HG03521 (cell line): ENCODE measurements at regions not wholly inside any gene's neighbourhood (a gene's known extent, or its start where the extent isn't known, plus 50 kb on each side); places are given as distances from the start of the nearest gene placed in this dataset.

Experiments used
- ATAC-seq: cut with Tn5 transposase; IDR thresholded peaks from one replicate; pipeline ENCODE4 v1.9.1; 2021; ENCODE audit warnings: mild to moderate bottlenecking, moderate library complexity; ENCODE audit not compliant: unreplicated experiment

- ATAC-seq, result no peak
Measured at GRCh38 chr10:131840788-131841118, 60.1 kb upstream of the PPP2R2D start.

DNA sequence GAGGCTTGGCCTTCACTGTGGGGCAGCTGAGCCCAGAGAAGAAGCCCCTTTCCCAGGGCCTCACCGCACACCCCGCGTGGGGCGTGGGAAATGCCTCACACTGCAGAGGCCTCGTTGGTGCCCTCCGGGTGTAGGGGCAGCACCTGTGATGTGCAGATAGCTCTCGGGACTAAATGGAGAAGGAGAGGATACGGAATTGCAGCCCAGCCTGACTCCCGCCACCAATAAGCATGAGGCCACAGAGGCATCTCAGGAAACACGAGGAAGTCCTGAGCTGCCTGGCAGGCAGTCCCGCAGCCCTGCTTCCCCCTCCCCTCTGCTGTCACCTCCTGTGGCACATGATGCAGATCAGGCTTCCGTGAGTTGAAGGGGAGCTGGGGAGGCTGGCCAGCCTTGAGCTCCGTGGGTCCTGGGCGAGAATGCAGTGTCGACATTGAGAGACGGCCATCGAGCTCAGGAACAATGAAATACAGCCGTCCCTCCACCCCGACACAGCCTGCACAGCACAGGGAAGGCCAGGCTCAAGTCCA, 59.6 kb upstream of the PPP2R2D start:
- no peak for ATAC-seq

- ATAC-seq, result no peak
Measured at GRCh38 chr10:131841661-131842139, 59.1 kb upstream of the PPP2R2D start.

DNA sequence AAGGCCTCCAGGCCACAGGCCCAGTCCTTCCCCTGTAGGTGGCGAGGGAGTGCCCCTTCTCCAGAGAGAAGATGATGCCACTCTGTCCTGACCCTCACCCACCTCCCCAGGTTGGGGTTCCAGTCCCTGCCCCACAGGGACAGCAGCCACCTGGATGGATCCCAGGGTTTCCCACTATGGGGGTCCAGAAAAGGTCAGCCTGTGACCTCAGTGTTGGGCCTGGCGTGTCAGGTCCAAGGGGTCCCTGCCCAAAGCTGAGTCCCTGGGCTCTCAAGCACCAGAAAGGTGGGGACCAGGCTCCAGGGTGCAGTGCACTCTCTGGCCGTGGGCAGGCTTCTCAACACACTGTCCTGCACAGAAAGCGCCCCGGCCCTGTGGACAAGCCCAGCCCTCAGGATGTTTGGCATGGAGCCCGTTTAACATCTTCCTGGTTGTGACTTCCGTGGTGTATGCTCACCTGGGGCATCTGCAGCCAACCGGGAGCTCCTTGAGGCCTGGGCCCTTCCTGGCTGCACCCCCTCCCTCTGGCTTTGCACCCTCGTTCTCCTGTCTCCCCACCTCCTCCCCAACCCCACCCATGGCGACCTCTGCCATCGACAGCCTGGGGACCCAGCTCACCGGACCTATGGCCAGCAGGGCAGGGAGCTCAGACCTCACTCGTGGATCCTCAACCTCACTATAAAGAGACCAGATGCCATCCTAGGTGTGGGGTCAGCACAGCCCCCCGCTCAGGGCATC, 58.3 kb upstream of the PPP2R2D start:
- ATAC-seq, result no peak

GRCh38 chr10:131843089-131843595, 57.7 kb upstream of the PPP2R2D start:
- ATAC-seq, result no peak

GRCh38 chr10:131843881-131844284, 56.9 kb upstream of the PPP2R2D start:
- no peak for ATAC-seq

DNA sequence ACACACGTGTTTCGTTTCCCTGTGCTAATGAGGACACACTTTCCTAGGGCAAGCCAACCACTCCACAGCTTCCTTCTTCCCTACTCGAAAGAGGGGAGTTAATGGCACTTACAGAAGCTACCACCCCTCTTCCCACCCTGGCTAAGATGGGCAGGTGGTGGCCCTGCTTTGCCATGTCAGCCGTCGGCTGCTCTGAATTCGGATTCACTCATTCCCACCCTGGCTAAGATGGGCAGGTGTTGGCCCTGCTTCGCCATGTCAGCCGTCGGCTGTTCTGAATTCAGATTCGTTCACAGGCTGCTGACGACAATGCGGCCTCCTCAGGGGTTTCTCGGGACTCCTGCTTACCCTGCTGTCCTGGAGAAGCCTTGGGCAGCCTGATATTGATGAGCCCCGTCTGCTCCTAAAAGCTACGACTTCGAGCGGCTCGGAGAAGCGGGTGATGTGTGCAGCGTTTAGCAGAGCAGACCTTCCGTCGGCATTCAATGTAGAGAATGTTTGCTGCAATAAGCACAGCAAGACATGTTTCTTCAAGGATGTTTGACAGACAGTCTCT, 56.2 kb upstream of the PPP2R2D start:
- no peak for ATAC-seq

GRCh38 chr10:131845505-131846239, 55.1 kb upstream of the PPP2R2D start:
- no peak for ATAC-seq

GRCh38 chr10:131846240-131847101, 54.3 kb upstream of the PPP2R2D start:
- no peak for ATAC-seq

DNA sequence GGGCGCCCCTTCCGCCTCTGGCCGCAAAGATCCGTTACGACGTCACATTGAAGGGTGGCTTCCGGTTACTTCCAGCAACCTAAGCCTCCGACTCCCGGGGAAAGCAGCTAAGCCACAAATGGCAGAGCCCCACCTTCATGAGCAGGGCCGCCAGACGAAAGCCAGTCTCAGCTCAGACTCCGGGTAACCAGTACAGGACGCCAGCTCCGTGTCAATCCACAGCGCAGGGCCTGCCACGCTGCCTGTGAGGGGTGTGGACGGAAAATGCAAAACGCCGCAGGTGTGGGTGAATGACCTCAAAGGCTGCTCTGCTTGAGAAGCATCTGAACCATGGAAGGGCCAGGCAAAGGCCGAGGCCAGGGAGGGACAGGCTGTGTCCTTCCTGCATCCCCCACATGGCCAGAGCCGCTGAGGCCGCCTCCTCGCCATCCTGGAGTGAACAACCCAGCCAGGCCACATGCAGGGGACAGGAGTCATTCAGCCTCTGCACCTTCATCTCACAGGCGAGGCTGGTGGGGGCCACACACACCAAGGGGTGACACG, 53.5 kb upstream of the PPP2R2D start:
- no peak for ATAC-seq

DNA sequence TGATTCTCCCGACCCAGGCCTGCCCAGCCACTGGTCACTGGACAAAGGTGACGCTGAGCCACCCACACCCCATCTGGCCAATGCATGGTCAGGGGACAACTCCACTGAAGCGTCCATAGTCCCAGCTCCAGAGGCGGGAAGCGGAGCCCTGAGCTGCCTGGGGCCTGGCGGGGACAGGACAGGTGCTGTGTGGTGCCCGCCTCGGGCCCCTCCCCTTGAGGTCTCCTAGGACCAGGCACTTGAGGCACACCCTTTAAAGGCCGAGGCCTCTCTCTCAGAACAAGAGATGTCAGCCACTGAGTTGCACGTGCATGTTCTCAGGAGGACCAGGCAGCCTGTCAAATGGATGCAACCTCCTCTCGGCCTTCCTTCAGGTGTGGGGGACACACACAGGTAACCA, 52.5 kb upstream of the PPP2R2D start:
- no peak for ATAC-seq

DNA sequence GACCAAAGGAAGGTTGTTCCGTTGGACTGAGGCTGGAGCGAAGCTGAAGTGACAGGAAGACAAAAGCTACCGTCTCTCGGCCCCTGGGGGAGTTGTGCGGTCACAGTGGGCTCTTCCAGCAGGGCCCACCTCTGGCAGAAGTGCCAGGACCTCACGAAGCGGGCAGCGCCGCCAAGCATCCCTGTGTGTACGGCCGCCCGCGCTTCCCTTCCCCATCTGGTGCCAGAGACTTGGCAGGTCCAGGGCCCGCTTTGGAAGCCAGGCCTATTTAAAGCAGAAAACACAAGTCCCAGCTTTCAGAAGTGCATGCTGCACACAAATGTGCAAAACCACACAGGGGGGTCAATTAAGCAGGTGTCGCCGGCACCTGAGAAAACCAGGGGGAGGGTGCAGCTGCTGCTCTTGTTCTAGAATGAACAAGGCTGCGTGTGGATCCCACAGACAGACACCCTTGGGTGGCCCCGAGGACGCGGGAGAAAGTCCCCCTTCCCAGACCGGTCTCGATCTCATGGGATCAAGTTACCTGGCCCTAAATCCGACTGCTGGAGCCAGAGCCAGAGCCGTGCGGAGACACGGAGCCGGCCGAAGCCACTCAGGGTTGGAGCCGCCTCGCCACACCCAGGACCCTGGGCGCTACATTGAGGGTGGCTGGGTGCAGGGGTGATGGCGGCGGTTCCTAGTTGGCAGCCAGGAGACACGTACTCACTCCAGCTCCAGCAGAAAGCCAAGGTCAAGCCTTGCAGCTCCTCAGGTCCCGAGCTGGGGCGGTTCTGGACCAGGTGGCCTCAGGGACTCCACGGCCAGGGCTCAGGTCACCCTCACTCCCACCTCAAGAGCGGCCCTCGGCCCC, 51.8 kb upstream of the PPP2R2D start:
- ATAC-seq, result no peak

- ATAC-seq, result no peak
Measured at GRCh38 chr10:131849591-131850382, 51.0 kb upstream of the PPP2R2D start.

- no peak for ATAC-seq
Measured at GRCh38 chr10:131850383-131850870, 50.4 kb upstream of the PPP2R2D start.
